Esophagus muscularis mucosa (tissue), 4 donors: ENCODE measurements at regions not wholly inside any gene's neighbourhood (a gene's known extent, or its start where the extent isn't known, plus 50 kb on each side); places are given as distances from the start of the nearest gene placed in this dataset.

Experiments
- DNase-seq: peaks from one replicate; pipeline ENCODE4 v3.0.0-alpha.2; 2017; ENCODE audit errors: extremely low spot score
- H3K27ac ChIP-seq, 4 donors: fragments of 200-600 bp; sonication (generic); replicated peaks in 1 of 4; 1 replicate in 3 of 4; 2 replicates in 1 of 4; pipeline ENCODE4 v1.5.1; 2016 to 2019; ENCODE audit warnings: mild to moderate bottlenecking in 1 of 4
- H3K27me3 ChIP-seq, 4 donors: fragments of 200-600 bp; sonication (generic); one replicate each; pipeline versions ENCODE4 v1.5.1 to v1.6.0; 2016 to 2019
- H3K36me3 ChIP-seq, 4 donors: fragments of 200-600 bp; sonication (generic); one replicate each; pipeline ENCODE4 v1.5.1; 2016 to 2019
- H3K4me1 ChIP-seq, 4 donors: fragments of 200-600 bp; sonication (generic); one replicate each; pipeline ENCODE4 v1.5.1; 2016 to 2019
- H3K4me3 ChIP-seq, 4 donors: fragments of 200-600 bp; sonication (generic); 1 replicate in 2 of 4; 2 replicates in 2 of 4; pipeline ENCODE4 v1.5.1; 2016 to 2019; ENCODE audit warnings: mild to moderate bottlenecking in 4 of 4, moderate library complexity in 1 of 4
- H3K9me3 ChIP-seq, 4 donors: fragments of 200-600 bp; sonication (generic); 1 replicate in 3 of 4; 2 replicates in 1 of 4; pipeline ENCODE4 v1.5.1; 2016 to 2019
- CTCF ChIP-seq, 3 experiments: fragments of 200-600 bp in 2 of 3; fragments of 450-650 bp in 1 of 3; sonication (generic) in 2 of 3; IDR thresholded peaks; one replicate each; pipeline ENCODE4 v1.5.1; 2017 to 2019; ENCODE audit warnings: antibody characterized with exemption in 3 of 3, mild to moderate bottlenecking in 2 of 3, moderate library complexity in 1 of 3
- EP300 ChIP-seq: sonication (generic); formaldehyde crosslinking; IDR thresholded peaks from one replicate; pipeline ENCODE4 v1.6.1; 2017; ENCODE audit warnings: antibody characterized with exemption
- POLR2A ChIP-seq: fragments of 450-650 bp; IDR thresholded peaks from one replicate; pipeline ENCODE4 v1.6.1; 2017; ENCODE audit warnings: antibody characterized with exemption, moderate library complexity, mild to moderate bottlenecking, low read depth
- POLR2AphosphoS5 ChIP-seq, 2 donors: sonication (generic); formaldehyde crosslinking; IDR thresholded peaks; one replicate each; pipeline ENCODE4 v1.6.1; 2017; ENCODE audit warnings: antibody characterized with exemption in 2 of 2
- WGBS: methylation state at CpG from one replicate; pipeline ENCODE4 v1.1.5; 2018; 5-methylcytosine and 5-hydroxymethylcytosine counted together
- intact Hi-C: fragments of 100-400 bp; cut with DNase I; formaldehyde crosslinking; loops from one replicate; pipeline ENCODE4 v1.15.1; 2023

GRCh38 chr12:46574847-46575246 lies 202.3 kb upstream of the SLC38A2 start:
- H3K4me3 ChIP-seq, result no peak overlapping the region
- H3K27me3 ChIP-seq, result no peaks in the 10 kb centered on the region
- TF ChIP-seq EP300, result no peak
- no peak for TF ChIP-seq POLR2A
- no peak for TF ChIP-seq CTCF (IDR thresholded peaks at IDR 0.05)
- TF ChIP-seq POLR2AphosphoS5 (IDR thresholded peaks at IDR 0.05), result no peak
- 58% methylated on average over 2 of the region's 2 CpGs for WGBS
- no peak for DNase-seq
- no peaks in the 10 kb centered on the region for H3K9me3 ChIP-seq
- no peaks in the 10 kb centered on the region for H3K36me3 ChIP-seq
- H3K4me1 ChIP-seq, result peaks cover 0 to 8% (median 3%) of the 10 kb centered on the region in 4 donors
- intact Hi-C loops, result no loop called here
- no peak overlapping the region for H3K27ac ChIP-seq

- intact Hi-C loops, result no loop called here
- no peak for DNase-seq
- Histone ChIP-seq H3K36me3 (no peaks in the 10 kb centered on the region), H3K27me3 (no peaks in the 10 kb centered on the region), H3K27ac (no peak overlapping the region), H3K4me3 (no peak overlapping the region), H3K4me1 (peaks cover 0 to 8% (median 0%) of the 10 kb centered on the region in 4 donors), H3K9me3 (peaks cover 0 to 3% (median 2%) of the 10 kb centered on the region in 4 donors)
- no peak for TF ChIP-seq EP300
- WGBS, result 41% methylated on average over 1 of the region's 1 CpG
Observed at GRCh38 chr12:46573347-46573658, 200.7 kb upstream of the SLC38A2 start.

GRCh38 chr12:46572644-46573346 lies 200.2 kb upstream of the SLC38A2 start:
- DNase-seq, result no peak
- Histone ChIP-seq H3K4me1 (peaks cover 0 to 8% (median 0%) of the 10 kb centered on the region in 4 donors), H3K9me3 (peaks cover 0 to 8% (median 7%) of the 10 kb centered on the region in 4 donors), H3K27me3 (no peaks in the 10 kb centered on the region), H3K27ac (no peak overlapping the region), H3K36me3 (no peaks in the 10 kb centered on the region), H3K4me3 (no peak overlapping the region)
- TF ChIP-seq EP300 (no peak), CTCF (IDR thresholded peaks at IDR 0.05) (no peak), POLR2A (no peak), POLR2AphosphoS5 (IDR thresholded peaks at IDR 0.05) (no peak)
- intact Hi-C loops, result no loop called here
- WGBS, result 89% methylated on average over 2 of the region's 2 CpGs

GRCh38 chr12:46571608-46572007 lies 199.0 kb upstream of the SLC38A2 start:
- intact Hi-C loops, result no loop called here
- H3K4me3 ChIP-seq, result no peak overlapping the region
- peaks cover 0 to 20% (median 16%) of the 10 kb centered on the region in 4 donors for H3K9me3 ChIP-seq
- H3K4me1 ChIP-seq, result peaks cover 0 to 8% (median 0%) of the 10 kb centered on the region in 4 donors
- 85% methylated on average over 3 of the region's 3 CpGs for WGBS
- H3K27me3 ChIP-seq, result no peaks in the 10 kb centered on the region
- no peaks in the 10 kb centered on the region for H3K36me3 ChIP-seq
- no peak for DNase-seq
- TF ChIP-seq POLR2AphosphoS5 (IDR thresholded peaks at IDR 0.05), result no peak
- TF ChIP-seq POLR2A, result no peak
- no peak for TF ChIP-seq CTCF (IDR thresholded peaks at IDR 0.05)
- no peak for TF ChIP-seq EP300
- H3K27ac ChIP-seq, result no peak overlapping the region

- Histone ChIP-seq H3K4me3 (no peak overlapping the region), H3K9me3 (peaks cover 0 to 27% (median 19%) of the 10 kb centered on the region in 4 donors), H3K4me1 (peaks cover 0 to 4% (median 0%) of the 10 kb centered on the region in 4 donors), H3K27ac (no peak overlapping the region), H3K36me3 (no peaks in the 10 kb centered on the region), H3K27me3 (no peaks in the 10 kb centered on the region)
- no peak for TF ChIP-seq POLR2A
- no peak for TF ChIP-seq EP300
- TF ChIP-seq POLR2AphosphoS5 (IDR thresholded peaks at IDR 0.05), result no peak
- no peak for TF ChIP-seq CTCF (IDR thresholded peaks at IDR 0.05)
- WGBS, result 99% methylated on average over 9 of the region's 9 CpGs
- DNase-seq, result no peak
- intact Hi-C loops, result no loop called here
Observed at GRCh38 chr12:46569826-46570439, 197.4 kb upstream of the SLC38A2 start.
